Liver (tissue), 8 donors: ENCODE measurements at regions not wholly inside any gene's neighbourhood (a gene's known extent, or its start where the extent isn't known, plus 50 kb on each side); places are given as distances from the start of the nearest gene placed in this dataset.

ENCODE experiments used
- DNase-seq: peaks from one replicate; pipeline ENCODE4 v3.0.0-alpha.2; 2017; ENCODE audit warnings: low spot score
- H3K27ac ChIP-seq, 2 donors: one replicate each; pipeline ENCODE4 v1.7.0; 2013; ENCODE audit warnings: inconsistent platforms in 2 of 2, low read length in 2 of 2, control low read depth in 1 of 2, low read depth in 1 of 2, mild to moderate bottlenecking in 1 of 2
- H3K27me3 ChIP-seq, 4 donors: one replicate each; pipeline versions ENCODE4 v1.6.1 to v1.7.0; 2013; ENCODE audit warnings: low read length in 3 of 4, inconsistent platforms in 1 of 4, mild to moderate bottlenecking in 1 of 4, moderate library complexity in 1 of 4; ENCODE audit not compliant: control insufficient read depth in 4 of 4, insufficient read depth in 4 of 4
- H3K36me3 ChIP-seq, 4 donors: one replicate each; pipeline versions ENCODE4 v1.6.1 to v1.7.0; 2013; ENCODE audit warnings: low read length in 3 of 4, mild to moderate bottlenecking in 3 of 4, low read depth in 1 of 4, moderate library complexity in 1 of 4; ENCODE audit not compliant: control insufficient read depth in 4 of 4, insufficient read depth in 3 of 4
- H3K4me1 ChIP-seq, 4 donors: one replicate each; pipeline versions ENCODE4 v1.6.1 to v1.7.0; 2013; ENCODE audit warnings: low read length in 3 of 4, mild to moderate bottlenecking in 3 of 4, moderate library complexity in 1 of 4; ENCODE audit not compliant: control insufficient read depth in 4 of 4, insufficient read depth in 4 of 4
- H3K4me3 ChIP-seq, 3 donors: one replicate each; pipeline versions ENCODE4 v1.6.1 to v1.7.0; 2013; ENCODE audit warnings: low read length in 3 of 3, control low read depth in 1 of 3, low read depth in 1 of 3, mild to moderate bottlenecking in 1 of 3
- H3K9ac ChIP-seq, 2 donors: one replicate each; pipeline ENCODE4 v1.7.0; 2013; ENCODE audit warnings: low read length in 2 of 2, mild to moderate bottlenecking in 2 of 2, moderate library complexity in 2 of 2, control low read depth in 1 of 2, low read depth in 1 of 2
- H3K9me3 ChIP-seq, 4 donors: one replicate each; pipeline versions ENCODE4 v1.6.1 to v1.7.0; 2013; ENCODE audit warnings: low read length in 3 of 4; ENCODE audit not compliant: control insufficient read depth in 4 of 4
- CTCF ChIP-seq: fragments of 150-350 bp; IDR thresholded peaks from 2 replicates; pipeline ENCODE4 v1.5.1; 2017; ENCODE audit warnings: improper control_type of control experiment, low read depth, low read length; ENCODE audit not compliant: missing input control
- EGR1 ChIP-seq, 2 donors: IDR thresholded peaks; 2 replicates each; pipeline ENCODE4 v1.6.1; 2016 to 2018; ENCODE audit warnings: antibody characterized with exemption in 2 of 2, low read depth in 2 of 2
- FOXA1 ChIP-seq: IDR thresholded peaks from 2 replicates; pipeline ENCODE4 v1.6.1; 2016; ENCODE audit warnings: antibody characterized with exemption
- FOXA2 ChIP-seq: IDR thresholded peaks from 2 replicates; pipeline ENCODE4 v1.6.1; 2016; ENCODE audit warnings: antibody characterized with exemption
- GABPA ChIP-seq, 2 donors: IDR thresholded peaks in 1 of 2; conservative IDR thresholded peaks in 1 of 2; 2 replicates each; pipeline ENCODE4 v1.6.1; 2016; ENCODE audit warnings: antibody characterized with exemption in 2 of 2, mild to moderate bottlenecking in 1 of 2, moderate library complexity in 1 of 2
- HNF4A ChIP-seq, 2 donors: conservative IDR thresholded peaks; 2 replicates each; pipeline ENCODE4 v1.6.1; 2016; ENCODE audit warnings: antibody characterized with exemption in 2 of 2, mild to moderate bottlenecking in 2 of 2
- HNF4G ChIP-seq: IDR thresholded peaks from 2 replicates; pipeline ENCODE4 v1.6.1; 2016; ENCODE audit warnings: antibody characterized with exemption
- JUND ChIP-seq, 2 donors: IDR thresholded peaks; 2 replicates each; pipeline ENCODE4 v1.6.1; 2016; ENCODE audit warnings: antibody characterized with exemption in 2 of 2
- MAX ChIP-seq: IDR thresholded peaks from 2 replicates; pipeline ENCODE4 v1.6.1; 2016; ENCODE audit warnings: antibody characterized with exemption
- RAD21 ChIP-seq, 2 donors: IDR thresholded peaks; 2 replicates each; pipeline ENCODE4 v1.6.1; 2016; ENCODE audit warnings: antibody characterized with exemption in 2 of 2, mild to moderate bottlenecking in 2 of 2
- REST ChIP-seq: IDR thresholded peaks from 2 replicates; pipeline ENCODE4 v1.6.1; 2016; ENCODE audit warnings: antibody characterized with exemption, mild to moderate bottlenecking
- SP1 ChIP-seq: IDR thresholded peaks from 2 replicates; pipeline ENCODE4 v1.6.1; 2018; ENCODE audit warnings: antibody characterized with exemption, mild to moderate bottlenecking
- TAF1 ChIP-seq: conservative IDR thresholded peaks from 2 replicates; pipeline ENCODE4 v1.6.1; 2016; ENCODE audit warnings: antibody characterized with exemption, mild to moderate bottlenecking
- YY1 ChIP-seq: IDR thresholded peaks from 2 replicates; pipeline ENCODE4 v1.6.1; 2016; ENCODE audit warnings: antibody characterized with exemption, mild to moderate bottlenecking
- WGBS: extraction: QIAGEN DNeasy Blood & Tissue Kit; methylation state at CpG from one replicate; pipeline ENCODE4 v1.1.7; 2013; 5-methylcytosine and 5-hydroxymethylcytosine counted together
- TF ChIP-seq, protein P1 (sequence below): IDR thresholded peaks from 2 replicates; pipeline ENCODE4 v1.6.1; 2016; ENCODE audit warnings: antibody characterized with exemption
- TF ChIP-seq, protein P2 (sequence below): IDR thresholded peaks from 2 replicates; pipeline ENCODE4 v1.6.1; 2016; ENCODE audit warnings: antibody characterized with exemption
- donor health status: healthy.
- donor health status: healthy.
- donor health status: healthy.
- donor health status: healthy.
- donor health status: healthy.

DNA sequence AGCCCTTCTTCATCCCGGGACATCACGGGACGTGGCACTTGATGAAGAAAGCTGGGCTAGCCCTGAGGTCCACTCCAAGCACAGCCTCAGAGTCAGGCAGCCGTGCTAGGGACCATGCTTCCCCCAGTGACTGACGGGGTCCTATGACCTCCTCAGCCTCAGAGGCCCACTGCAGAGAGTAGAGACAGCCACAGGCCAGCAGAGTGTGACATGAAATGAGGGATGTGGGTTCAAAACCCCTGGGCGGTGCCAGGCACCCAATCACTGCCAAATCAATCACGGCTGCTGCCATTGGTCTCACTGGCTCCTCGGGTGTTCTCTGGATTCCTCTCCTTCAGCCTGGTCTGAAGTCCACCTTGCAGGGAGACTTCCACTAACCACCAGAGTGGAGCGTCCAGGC lies 197.7 kb upstream of the CDH4 start:
- 74% methylated on average over 9 of the region's 9 CpGs for WGBS
- Histone ChIP-seq H3K27me3 (peaks cover 0 to 2% (median 0%) of the 10 kb centered on the region in 4 donors), H3K36me3 (no peaks in the 10 kb centered on the region), H3K27ac (no peak overlapping the region), H3K4me1 (no peaks in the 10 kb centered on the region), H3K9me3 (no peaks in the 10 kb centered on the region), H3K9ac (no peak overlapping the region), H3K4me3 (no peak overlapping the region)
- no peak for DNase-seq
- no peak for TF ChIP-seq SP1
- TF ChIP-seq JUND (IDR thresholded peaks at IDR 0.05), result no peak

DNA sequence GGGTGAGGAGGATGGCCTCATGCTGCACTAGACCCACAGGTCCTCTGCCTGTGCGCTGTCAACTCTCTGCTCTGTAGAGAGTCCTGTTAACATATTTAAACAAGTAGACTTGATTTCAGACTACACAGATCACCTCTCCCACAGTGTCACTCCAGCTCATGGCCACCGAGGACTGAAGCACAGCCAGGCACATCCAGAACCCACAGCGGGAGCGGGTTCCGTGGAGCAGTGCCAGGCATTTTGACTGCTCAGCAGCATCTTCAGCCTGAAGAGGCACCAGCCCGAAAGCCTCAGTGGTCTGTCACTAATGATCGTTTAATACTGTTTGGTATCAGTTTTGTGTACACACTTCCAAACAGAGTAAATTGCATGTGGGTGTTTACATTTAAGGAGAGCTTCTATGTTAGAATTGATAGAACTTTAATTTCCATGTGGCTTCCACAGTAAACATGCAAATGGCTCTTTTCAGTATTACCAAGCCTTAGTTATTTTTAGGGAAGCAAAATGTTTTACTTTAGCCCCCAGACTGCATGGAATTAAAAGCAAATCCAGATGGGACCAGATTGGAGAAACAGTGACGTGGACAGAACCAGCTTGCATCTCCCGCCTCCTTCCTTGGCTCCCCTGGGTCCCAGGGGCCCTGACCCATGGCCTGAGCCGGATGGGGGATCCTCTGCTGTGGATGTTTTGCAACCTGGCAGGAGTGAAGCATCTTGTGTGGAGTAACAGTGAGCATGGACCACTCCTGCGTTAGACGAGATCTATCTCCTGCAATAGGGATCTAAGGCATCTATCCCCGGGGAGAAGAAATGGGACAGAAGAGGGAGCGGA lies 196.7 kb upstream of the CDH4 start:
- no peak for DNase-seq
- Histone ChIP-seq H3K27me3 (peaks cover 0 to 2% (median 0%) of the 10 kb centered on the region in 4 donors), H3K9ac (no peak overlapping the region), H3K4me1 (no peaks in the 10 kb centered on the region), H3K27ac (no peak overlapping the region), H3K36me3 (no peaks in the 10 kb centered on the region), H3K4me3 (no peak overlapping the region), H3K9me3 (no peaks in the 10 kb centered on the region)
- TF ChIP-seq FOXA2 (no peak), FOXA1 (no peak), TAF1 (no peak), JUND (IDR thresholded peaks at IDR 0.05) (no peak), REST (no peak), GABPA (IDR thresholded peaks at IDR 0.05 in 1 of 2, conservative IDR thresholded peaks at IDR 0.05 in 1 of 2) (no peak), YY1 (no peak), HNF4A (conservative IDR thresholded peaks at IDR 0.05) (no peak), SP1 (no peak), HNF4G (no peak), CTCF (no peak), EGR1 (IDR thresholded peaks at IDR 0.05; ENCODE audit: low read depth in 2 of 2) (no peak), MAX (no peak), RAD21 (IDR thresholded peaks at IDR 0.05) (no peak)
- TF ChIP-seq, protein P1, sequence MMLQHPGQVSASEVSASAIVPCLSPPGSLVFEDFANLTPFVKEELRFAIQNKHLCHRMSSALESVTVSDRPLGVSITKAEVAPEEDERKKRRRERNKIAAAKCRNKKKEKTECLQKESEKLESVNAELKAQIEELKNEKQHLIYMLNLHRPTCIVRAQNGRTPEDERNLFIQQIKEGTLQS, result no peak
- TF ChIP-seq, protein P2, sequence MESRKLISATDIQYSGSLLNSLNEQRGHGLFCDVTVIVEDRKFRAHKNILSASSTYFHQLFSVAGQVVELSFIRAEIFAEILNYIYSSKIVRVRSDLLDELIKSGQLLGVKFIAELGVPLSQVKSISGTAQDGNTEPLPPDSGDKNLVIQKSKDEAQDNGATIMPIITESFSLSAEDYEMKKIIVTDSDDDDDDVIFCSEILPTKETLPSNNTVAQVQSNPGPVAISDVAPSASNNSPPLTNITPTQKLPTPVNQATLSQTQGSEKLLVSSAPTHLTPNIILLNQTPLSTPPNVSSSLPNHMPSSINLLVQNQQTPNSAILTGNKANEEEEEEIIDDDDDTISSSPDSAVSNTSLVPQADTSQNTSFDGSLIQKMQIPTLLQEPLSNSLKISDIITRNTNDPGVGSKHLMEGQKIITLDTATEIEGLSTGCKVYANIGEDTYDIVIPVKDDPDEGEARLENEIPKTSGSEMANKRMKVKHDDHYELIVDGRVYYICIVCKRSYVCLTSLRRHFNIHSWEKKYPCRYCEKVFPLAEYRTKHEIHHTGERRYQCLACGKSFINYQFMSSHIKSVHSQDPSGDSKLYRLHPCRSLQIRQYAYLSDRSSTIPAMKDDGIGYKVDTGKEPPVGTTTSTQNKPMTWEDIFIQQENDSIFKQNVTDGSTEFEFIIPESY, result no peak
- WGBS, result 76% methylated on average over 14 of the region's 14 CpGs
